ENCODE measurements at regions not wholly inside any gene's neighbourhood (a gene's known extent, or its start where the extent isn't known, plus 50 kb on each side); places are given as distances from the start of the nearest gene placed in this dataset.

GRCh38 chr20:11086970-11087369, 413.2 kb upstream of the JAG1 start:
- TF ChIP-seq, protein P1, sequence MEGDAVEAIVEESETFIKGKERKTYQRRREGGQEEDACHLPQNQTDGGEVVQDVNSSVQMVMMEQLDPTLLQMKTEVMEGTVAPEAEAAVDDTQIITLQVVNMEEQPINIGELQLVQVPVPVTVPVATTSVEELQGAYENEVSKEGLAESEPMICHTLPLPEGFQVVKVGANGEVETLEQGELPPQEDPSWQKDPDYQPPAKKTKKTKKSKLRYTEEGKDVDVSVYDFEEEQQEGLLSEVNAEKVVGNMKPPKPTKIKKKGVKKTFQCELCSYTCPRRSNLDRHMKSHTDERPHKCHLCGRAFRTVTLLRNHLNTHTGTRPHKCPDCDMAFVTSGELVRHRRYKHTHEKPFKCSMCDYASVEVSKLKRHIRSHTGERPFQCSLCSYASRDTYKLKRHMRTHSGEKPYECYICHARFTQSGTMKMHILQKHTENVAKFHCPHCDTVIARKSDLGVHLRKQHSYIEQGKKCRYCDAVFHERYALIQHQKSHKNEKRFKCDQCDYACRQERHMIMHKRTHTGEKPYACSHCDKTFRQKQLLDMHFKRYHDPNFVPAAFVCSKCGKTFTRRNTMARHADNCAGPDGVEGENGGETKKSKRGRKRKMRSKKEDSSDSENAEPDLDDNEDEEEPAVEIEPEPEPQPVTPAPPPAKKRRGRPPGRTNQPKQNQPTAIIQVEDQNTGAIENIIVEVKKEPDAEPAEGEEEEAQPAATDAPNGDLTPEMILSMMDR (IDR thresholded peaks at IDR 0.05), result no peak
- TF ChIP-seq POLR2AphosphoS5 (IDR thresholded peaks at IDR 0.05), result no peak
- TF ChIP-seq POLR2A (IDR thresholded peaks at IDR 0.05), result no peak
- TF ChIP-seq EP300 (IDR thresholded peaks at IDR 0.05), result no peak

Measured in sigmoid colon (tissue), 4 donors.